Ovary (tissue), 3 donors: ENCODE measurements at regions not wholly inside any gene's neighbourhood (a gene's known extent, or its start where the extent isn't known, plus 50 kb on each side); places are given as distances from the start of the nearest gene placed in this dataset.

Source experiments
- CTCF ChIP-seq, 3 donors: fragments of 450-650 bp in 2 of 3; fragments of 200-600 bp in 1 of 3; IDR thresholded peaks; one replicate each; pipeline versions ENCODE4 v1.5.1 to v1.8.0; 2016 to 2022; ENCODE audit warnings: antibody characterized with exemption in 3 of 3, mild to moderate bottlenecking in 1 of 3
- EP300 ChIP-seq: sonication (generic); formaldehyde crosslinking; IDR thresholded peaks from one replicate; pipeline ENCODE4 v1.6.1; 2017; ENCODE audit warnings: antibody characterized with exemption
- POLR2A ChIP-seq: fragments of 450-650 bp; IDR thresholded peaks from one replicate; pipeline ENCODE4 v1.6.1; 2017; ENCODE audit warnings: antibody characterized with exemption, mild to moderate bottlenecking, moderate library complexity
- donor health status: DM: no; HTN: no; CAD: no.

GRCh38 chr6:167679790-167680604, 146.7 kb upstream of the AFDN start:
- no peak for TF ChIP-seq POLR2A
- no peak for TF ChIP-seq CTCF (IDR thresholded peaks at IDR 0.05)
- no peak for TF ChIP-seq EP300
